H9 (cell line): ENCODE measurements at regions not wholly inside any gene's neighbourhood (a gene's known extent, or its start where the extent isn't known, plus 50 kb on each side); places are given as distances from the start of the nearest gene placed in this dataset.

Experiments
- DNase-seq: peaks from one replicate; pipeline ENCODE4 v3.0.0-alpha.2; 2017
- H2AFZ ChIP-seq: one replicate; pipeline ENCODE4 v1.6.1; 2013; ENCODE audit warnings: mild to moderate bottlenecking, low read length, control low read depth, moderate library complexity
- H2AK5ac ChIP-seq: 2 replicates; pipeline ENCODE4 v1.6.1; 2013; ENCODE audit warnings: low read length, control low read depth, mixed read lengths; ENCODE audit not compliant: insufficient read length
- H2BK120ac ChIP-seq: one replicate; pipeline ENCODE4 v1.6.1; 2013; ENCODE audit warnings: low read depth, mild to moderate bottlenecking, low read length, control low read depth, inconsistent platforms; ENCODE audit not compliant: poor library complexity, severe bottlenecking
- H2BK12ac ChIP-seq: 2 replicates; pipeline ENCODE4 v1.6.1; 2013; ENCODE audit warnings: low read length, control low read depth, mixed read lengths, low read depth; ENCODE audit not compliant: insufficient read length
- H2BK15ac ChIP-seq: 2 replicates; pipeline ENCODE4 v1.6.1; 2013; ENCODE audit warnings: low read depth, low read length, control low read depth
- H2BK20ac ChIP-seq: one replicate; pipeline ENCODE4 v1.6.1; 2013; ENCODE audit warnings: low read depth, mild to moderate bottlenecking, low read length, control low read depth, inconsistent platforms; ENCODE audit not compliant: poor library complexity, severe bottlenecking
- H2BK5ac ChIP-seq: 2 replicates; pipeline ENCODE4 v1.6.1; 2013; ENCODE audit warnings: low read length, control low read depth, mixed read lengths; ENCODE audit not compliant: insufficient read length
- H3K14ac ChIP-seq: 2 replicates; pipeline ENCODE4 v1.6.1; 2013; ENCODE audit warnings: low read length, control low read depth; ENCODE audit not compliant: insufficient read depth
- H3K18ac ChIP-seq: 2 replicates; pipeline ENCODE4 v1.6.1; 2013; ENCODE audit warnings: low read depth, mild to moderate bottlenecking, mixed read lengths, low read length, control low read depth; ENCODE audit not compliant: insufficient read length
- H3K23ac ChIP-seq: 2 replicates; pipeline ENCODE4 v1.6.1; 2013; ENCODE audit warnings: low read length, control low read depth, mixed read lengths, low read depth; ENCODE audit not compliant: insufficient read length
- H3K23me2 ChIP-seq: 2 replicates; pipeline ENCODE4 v1.6.1; 2013; ENCODE audit warnings: low read depth, mild to moderate bottlenecking, mixed read lengths, low read length, control low read depth; ENCODE audit not compliant: insufficient read length, poor library complexity, severe bottlenecking
- H3K27ac ChIP-seq: 2 replicates; pipeline ENCODE4 v1.5.1; 2013; ENCODE audit warnings: low read length, control low read depth, mixed read lengths, low read depth; ENCODE audit not compliant: insufficient read length
- H3K27me3 ChIP-seq: 2 replicates; pipeline ENCODE4 v1.6.1; 2013; ENCODE audit warnings: low read length, control low read depth, inconsistent platforms; ENCODE audit not compliant: insufficient read depth
- H3K4ac ChIP-seq: 2 replicates; pipeline ENCODE4 v1.6.1; 2013; ENCODE audit warnings: low read depth, mild to moderate bottlenecking, control low read depth, inconsistent platforms, low read length, moderate library complexity
- H3K4me1 ChIP-seq: 2 replicates; pipeline ENCODE4 v1.6.1; 2013; ENCODE audit warnings: low read length, control low read depth, inconsistent platforms; ENCODE audit not compliant: insufficient read depth
- H3K4me2 ChIP-seq: 2 replicates; pipeline ENCODE4 v1.6.1; 2013; ENCODE audit warnings: low read length, control low read depth, mixed read lengths; ENCODE audit not compliant: insufficient read length, insufficient read depth
- H3K56ac ChIP-seq: 2 replicates; pipeline ENCODE4 v1.6.1; 2013; ENCODE audit warnings: low read depth, mild to moderate bottlenecking, mixed read lengths, low read length, control low read depth; ENCODE audit not compliant: insufficient read length
- H3K79me1 ChIP-seq: 2 replicates; pipeline ENCODE4 v1.6.1; 2013; ENCODE audit warnings: low read depth, mild to moderate bottlenecking, moderate library complexity, low read length, control low read depth, inconsistent platforms; ENCODE audit not compliant: insufficient read depth, poor library complexity, severe bottlenecking
- H3K79me2 ChIP-seq: 2 replicates; pipeline ENCODE4 v1.6.1; 2013; ENCODE audit warnings: low read length, control low read depth, inconsistent platforms; ENCODE audit not compliant: insufficient read depth
- H3K9ac ChIP-seq: 2 replicates; pipeline ENCODE4 v1.6.1; 2013; ENCODE audit warnings: low read length, control low read depth, mixed read lengths; ENCODE audit not compliant: insufficient read length; ENCODE audit errors: extremely low read depth
- H3K9me3 ChIP-seq: one replicate; pipeline ENCODE4 v1.6.1; 2013; ENCODE audit warnings: low read depth, low read length, inconsistent platforms; ENCODE audit not compliant: control insufficient read depth
- H3T11ph ChIP-seq: one replicate; pipeline ENCODE4 v1.6.1; 2013; ENCODE audit warnings: mild to moderate bottlenecking, low read length, control low read depth, inconsistent platforms
- H4K20me1 ChIP-seq: one replicate; pipeline ENCODE4 v1.6.1; 2013; ENCODE audit not compliant: control insufficient read depth, insufficient read length, insufficient read depth
- H4K5ac ChIP-seq: 2 replicates; pipeline ENCODE4 v1.6.1; 2013; ENCODE audit warnings: low read depth, mild to moderate bottlenecking, mixed read lengths, low read length, control low read depth; ENCODE audit not compliant: insufficient read length
- H4K8ac ChIP-seq: replicated peaks from 2 replicates; pipeline ENCODE4 v1.6.1; 2013; ENCODE audit warnings: low read length, control low read depth, mixed read lengths, low read depth; ENCODE audit not compliant: insufficient read length
- H4K91ac ChIP-seq: 2 replicates; pipeline ENCODE4 v1.6.1; 2013; ENCODE audit warnings: low read depth, mild to moderate bottlenecking, moderate library complexity, mixed read lengths, low read length, control low read depth; ENCODE audit not compliant: insufficient read length
- H3K27ac Mint-ChIP-seq, 3 experiments: 2 replicates in 2 of 3; 3 replicates in 1 of 3; pipeline ENCODE4 v1.8.0; 2020 to 2021; ENCODE audit warnings: mixed read lengths in 3 of 3, mild to moderate bottlenecking in 1 of 3, moderate library complexity in 1 of 3
- H3K27me3 Mint-ChIP-seq: 2 replicates; pipeline ENCODE4 v1.8.0; 2021; ENCODE audit warnings: low read depth, mild to moderate bottlenecking, moderate library complexity, mixed read lengths
- H3K36me3 Mint-ChIP-seq, 3 experiments: 2 replicates in 2 of 3; 3 replicates in 1 of 3; pipeline ENCODE4 v1.8.0; 2020 to 2021; ENCODE audit warnings: low read depth in 3 of 3, mixed read lengths in 3 of 3; ENCODE audit not compliant: insufficient read depth in 1 of 3
- H3K4me1 Mint-ChIP-seq, 2 experiments: 2 replicates each; pipeline ENCODE4 v1.8.0; 2020; ENCODE audit warnings: mixed read lengths in 2 of 2
- H3K4me3 Mint-ChIP-seq, 2 experiments: 2 replicates in 1 of 2; 3 replicates in 1 of 2; pipeline ENCODE4 v1.8.0; 2020 to 2021; ENCODE audit warnings: mild to moderate bottlenecking in 2 of 2, mixed read lengths in 2 of 2, moderate library complexity in 1 of 2
- H3K9me3 Mint-ChIP-seq, 2 experiments: 2 replicates in 1 of 2; 3 replicates in 1 of 2; pipeline ENCODE4 v1.8.0; 2020; ENCODE audit warnings: mild to moderate bottlenecking in 2 of 2, mixed read lengths in 2 of 2, moderate library complexity in 1 of 2
- CTCF ChIP-seq: fragments of 200-600 bp; sonication (generic); conservative IDR thresholded peaks from 3 replicates; pipeline ENCODE4 v1.8.0; 2021; ENCODE audit warnings: antibody characterized with exemption, mild to moderate bottlenecking
- WGBS: extraction: QIAGEN DNeasy Blood & Tissue Kit; methylation state at CpG from one replicate; pipeline ENCODE4 v1.1.7; 2013; ENCODE audit warnings: missing lambda C conversion rate, low lambda C conversion rate, mixed read lengths; ENCODE audit not compliant: insufficient read length; ENCODE audit errors: extremely low coverage; 5-methylcytosine and 5-hydroxymethylcytosine counted together

DNA sequence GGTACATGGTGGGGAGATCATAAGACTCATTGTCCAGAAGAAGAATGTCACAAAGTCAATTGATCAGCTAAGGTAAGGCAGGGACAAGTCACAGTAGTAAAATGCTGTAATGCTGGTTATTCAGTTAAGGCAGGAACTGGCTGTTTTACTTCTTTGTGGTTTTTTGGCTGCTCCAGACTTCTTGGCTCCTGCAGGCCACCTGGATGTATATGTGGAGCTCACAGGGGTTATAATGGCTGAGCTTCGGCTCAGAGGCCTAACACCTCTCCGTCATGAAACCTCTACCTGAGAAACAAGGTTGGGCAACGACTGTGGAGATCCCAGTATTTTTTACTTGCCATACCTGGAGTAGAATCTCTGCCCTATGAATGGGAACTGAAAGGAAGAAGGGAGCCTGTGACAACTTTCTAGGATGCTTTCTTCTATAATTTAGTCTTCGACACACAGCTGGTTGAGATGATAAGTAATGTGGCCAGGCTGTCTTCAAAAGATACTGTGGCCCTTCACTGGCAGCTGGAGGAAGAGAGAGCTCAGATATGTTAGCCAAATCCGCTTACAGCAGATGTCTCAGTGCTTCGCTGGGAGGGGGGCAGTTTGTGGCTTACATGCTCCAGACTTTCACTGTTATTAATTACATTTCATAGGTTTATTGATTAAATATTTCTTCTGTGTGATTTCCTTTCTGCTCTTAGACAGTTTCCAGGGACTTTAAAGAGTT is 887.8 kb downstream of the IGSF11 start:
- Histone ChIP-seq H3K27me3 (no peaks in the 10 kb centered on the region), H4K5ac (no peak overlapping the region), H2AFZ (no peak overlapping the region), H3K9me3 (no peaks in the 10 kb centered on the region), H3K23me2 (no peaks in the 10 kb centered on the region), H3T11ph (no peak overlapping the region), H3K79me1 (no peaks in the 10 kb centered on the region), H3K4me1 (no peaks in the 10 kb centered on the region; the same call in 1 of the 2 replicates), H3K4ac (no peak overlapping the region), H2BK12ac (no peak overlapping the region), H2BK20ac (no peak overlapping the region), H3K18ac (no peak overlapping the region), H4K91ac (no peak overlapping the region), H3K4me2 (no peak overlapping the region), H2AK5ac (no peak overlapping the region), H3K9ac (no peak overlapping the region), H2BK5ac (no peak overlapping the region), H2BK15ac (no peak overlapping the region), H3K23ac (no peak overlapping the region), H2BK120ac (no peak overlapping the region), H3K79me2 (no peaks in the 10 kb centered on the region), H3K56ac (no peak overlapping the region), H4K20me1 (no peaks in the 10 kb centered on the region), H3K27ac (no peak overlapping the region), H3K14ac (no peak overlapping the region), H4K8ac (no peak overlapping the region)
- no peak for TF ChIP-seq CTCF
- Mint-ChIP-seq H3K4me1 (peaks cover 2 to 6% of the 10 kb centered on the region in 2 experiments; a peak in 3 of 4 replicates), H3K36me3 (peaks cover 4 to 34% (median 16%) of the 10 kb centered on the region in 3 experiments; a peak in 4 of 7 replicates), H3K27ac (no peak overlapping the region), H3K27me3 (no peaks in the 10 kb centered on the region), H3K9me3 (peaks cover 17 to 22% of the 10 kb centered on the region in 2 experiments), H3K4me3 (no peak overlapping the region)
- WGBS = no CpG with 5 or more reads among the region's 6 CpGs
- DNase-seq = no peak
